SW 1271 (cell line): ENCODE measurements at regions not wholly inside any gene's neighbourhood (a gene's known extent, or its start where the extent isn't known, plus 50 kb on each side); places are given as distances from the start of the nearest gene placed in this dataset.
"Not testable (repeated sequence)": the region's sequence is repeated elsewhere in the genome, so short reads cannot be mapped to it uniquely, and the experiment has no call there.

Experiments used
- DNase-seq, 2 experiments: peaks; one replicate each; lab custom pipeline; 2025; lab: John Stamatoyannopoulos, UW

GRCh38 chr1:101122452-101123166 lies 97.0 kb upstream of the DPH5 start:
- no peak for DNase-seq

- DNase-seq: no peak
Measured at GRCh38 chr1:101121975-101122374, 96.4 kb upstream of the DPH5 start.

GRCh38 chr1:101121504-101121903 lies 95.9 kb upstream of the DPH5 start:
- DNase-seq: no peak

DNA sequence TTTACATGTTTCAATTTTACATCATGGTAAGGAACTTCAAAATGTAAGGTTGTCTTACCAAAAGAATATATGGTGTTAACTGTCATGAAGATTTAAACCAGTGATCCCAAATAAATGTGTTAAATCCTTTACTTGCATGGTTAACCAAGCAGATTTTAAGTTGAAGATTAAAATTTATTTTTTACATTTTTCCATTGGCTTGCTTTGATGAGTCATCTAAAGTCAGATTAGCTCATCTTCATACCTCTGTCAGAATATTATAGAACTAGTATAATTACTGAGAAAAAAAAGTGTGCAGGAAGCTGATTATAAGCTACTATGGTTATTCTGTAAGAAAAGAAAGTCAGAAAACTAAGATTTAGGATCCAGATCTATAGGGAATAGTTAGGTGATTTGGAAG lies 95.3 kb upstream of the DPH5 start:
- no peak for DNase-seq

DNA sequence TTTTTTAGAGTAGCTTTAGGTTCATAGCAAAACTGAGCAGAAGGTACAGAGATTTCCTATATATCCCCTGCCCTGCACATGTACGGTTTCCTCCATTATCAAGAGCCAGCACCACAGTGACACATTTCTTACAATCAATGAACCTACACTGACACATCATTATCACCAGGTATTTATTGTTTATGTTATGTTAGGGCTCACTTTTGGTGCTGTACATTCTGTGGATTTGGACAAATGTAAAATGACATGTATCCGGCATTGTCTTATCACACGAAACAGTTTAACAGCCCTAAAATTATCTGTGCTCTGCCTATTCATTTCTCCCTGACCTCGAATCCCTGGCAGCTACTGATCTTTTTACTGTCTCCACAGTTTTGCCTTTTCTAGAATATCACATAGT lies 93.7 kb upstream of the DPH5 start:
- DNase-seq: no peak

GRCh38 chr1:101116006-101116405 lies 90.4 kb upstream of the DPH5 start:
- no peak for DNase-seq

DNA sequence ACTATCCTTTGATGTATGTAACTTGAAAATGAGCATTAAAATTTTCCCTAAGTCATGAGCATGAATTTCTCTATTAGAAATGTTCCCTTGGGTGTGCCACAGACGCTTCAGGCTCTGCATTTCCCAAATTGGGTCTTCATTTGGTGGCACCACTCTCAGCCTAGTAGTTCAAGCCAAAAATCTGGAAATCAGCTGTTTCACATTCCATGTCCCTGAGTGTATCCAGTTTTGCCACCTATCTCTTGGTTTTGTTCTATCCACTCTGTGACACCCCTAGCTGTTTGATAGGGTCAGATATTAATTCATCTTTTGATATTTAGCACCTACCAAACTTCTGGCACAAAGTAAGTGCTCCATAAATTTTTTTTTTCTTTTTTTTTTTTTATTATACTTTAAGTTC lies 89.5 kb upstream of the DPH5 start:
- DNase-seq: no peak

DNA sequence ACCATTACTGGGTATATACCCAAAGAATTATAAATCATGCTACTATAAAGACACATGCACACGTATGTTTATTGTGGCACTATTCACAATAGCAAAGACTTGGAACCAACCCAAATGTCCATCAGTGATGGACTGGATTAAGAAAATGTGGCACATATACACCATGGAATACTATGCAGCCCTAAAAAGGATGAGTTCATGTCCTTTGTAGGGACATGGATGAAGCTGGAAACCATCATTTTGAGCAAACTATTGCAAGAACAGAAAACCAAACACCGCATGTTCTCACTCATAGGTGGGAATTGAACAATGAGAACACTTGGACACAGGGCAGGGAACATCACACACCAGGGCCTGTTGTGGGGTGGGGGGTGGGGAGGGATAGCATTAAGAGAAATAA lies 88.5 kb upstream of the DPH5 start:
- not testable (repeated sequence) for DNase-seq

GRCh38 chr1:101112051-101112780 lies 86.6 kb upstream of the DPH5 start:
- DNase-seq: no peak

GRCh38 chr1:101111461-101111860 lies 85.9 kb upstream of the DPH5 start:
- DNase-seq: no peak

GRCh38 chr1:101109791-101110190 lies 84.2 kb upstream of the DPH5 start:
- no peak for DNase-seq

GRCh38 chr1:101108111-101108500 lies 82.5 kb upstream of the DPH5 start:
- DNase-seq: no peak

- no peak for DNase-seq
Measured at GRCh38 chr1:101107496-101108110, 82.0 kb upstream of the DPH5 start.

GRCh38 chr1:101105877-101106276 lies 80.3 kb upstream of the DPH5 start:
- no peak for DNase-seq

GRCh38 chr1:101102426-101103156 lies 77.0 kb upstream of the DPH5 start:
- no peak for DNase-seq

GRCh38 chr1:101101360-101101759 lies 75.8 kb upstream of the DPH5 start:
- DNase-seq: no peak

GRCh38 chr1:101100674-101101073 lies 75.1 kb upstream of the DPH5 start:
- DNase-seq: no peak

DNA sequence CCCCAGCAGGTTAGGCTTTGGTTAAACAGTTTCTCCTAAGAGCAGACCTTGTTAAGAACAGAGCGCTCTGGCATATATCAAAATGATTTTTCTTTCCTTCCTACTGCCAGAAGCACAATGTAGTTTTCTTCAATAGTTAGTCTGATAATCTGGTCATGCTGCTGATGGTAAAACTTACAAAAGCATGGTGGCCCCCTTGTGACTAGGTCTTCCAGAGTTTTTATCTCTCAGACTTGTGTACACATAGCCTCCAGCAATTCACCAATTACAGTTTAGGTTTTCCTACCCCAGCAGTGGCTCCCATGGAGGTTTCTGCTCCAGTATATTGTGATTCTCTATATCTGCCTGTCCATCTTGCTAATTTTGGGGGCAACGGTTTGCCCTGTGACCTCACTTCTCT lies 73.3 kb upstream of the DPH5 start:
- DNase-seq: no peak

DNA sequence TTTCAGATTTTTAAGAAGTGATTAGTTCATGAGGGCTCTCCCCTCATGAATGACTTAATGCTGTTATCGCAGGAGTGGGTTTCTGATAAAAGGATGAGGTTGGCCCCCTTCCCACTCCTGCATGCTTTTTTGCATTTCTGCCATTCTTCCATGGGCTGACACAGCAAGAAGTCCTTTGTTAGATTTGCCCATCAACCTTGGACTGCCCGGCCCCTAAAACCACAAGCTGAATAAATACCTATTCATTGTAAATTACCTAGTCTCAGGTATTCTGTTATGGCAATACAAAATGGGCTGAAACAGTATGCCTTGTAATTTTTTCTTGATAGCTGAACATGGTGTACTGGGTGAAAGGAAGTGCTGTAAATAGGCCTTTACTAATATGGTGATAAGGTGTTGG lies 72.7 kb upstream of the DPH5 start:
- DNase-seq: no peak

GRCh38 chr1:101089613-101090338 lies 64.2 kb upstream of the DPH5 start:
- DNase-seq: no peak

- no peak for DNase-seq
Measured at GRCh38 chr1:101088431-101088830, 62.8 kb upstream of the DPH5 start.

DNA sequence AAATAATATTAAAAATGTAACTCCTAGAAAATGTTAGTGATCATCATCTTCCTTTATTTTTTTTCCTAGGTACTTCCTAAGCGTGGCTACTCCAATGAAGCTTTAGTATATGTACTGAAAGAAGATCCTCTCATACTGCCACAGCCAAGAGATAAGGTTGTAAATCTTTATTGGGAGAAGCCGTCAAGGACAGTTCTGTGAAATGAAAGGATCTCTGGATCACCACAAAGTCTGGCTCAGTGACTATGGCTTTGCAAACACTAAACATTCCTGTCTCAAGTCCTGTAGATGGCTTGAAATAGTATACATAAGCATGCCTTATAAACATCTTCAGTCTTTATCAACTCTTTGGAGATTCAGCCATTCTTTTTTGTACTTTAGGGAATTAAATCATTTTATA lies 61.2 kb upstream of the DPH5 start:
- DNase-seq: no peak
